OCI-LY1 (cell line): ENCODE measurements at regions not wholly inside any gene's neighbourhood (a gene's known extent, or its start where the extent isn't known, plus 50 kb on each side); places are given as distances from the start of the nearest gene placed in this dataset.

Experiments
- CTCF ChIP-seq: fragments of 200-600 bp; sonication (generic), shearing (Covaris generic); IDR thresholded peaks from 2 replicates; pipeline ENCODE4 v1.5.1; 2017; ENCODE audit warnings: mild to moderate bottlenecking, antibody characterized with exemption, low read length, moderate library complexity, mixed read lengths
- EZH2 ChIP-seq: fragments of 200-600 bp; sonication (generic), shearing (Covaris generic); IDR thresholded peaks from 2 replicates; pipeline ENCODE4 v1.8.0; 2017; ENCODE audit warnings: borderline replicate concordance, mixed run types, mild to moderate bottlenecking, antibody characterized with exemption, low read length, moderate library complexity, mixed read lengths

GRCh38 chr15:59798605-59798917, 109.4 kb upstream of the BNIP2 start:
- TF ChIP-seq CTCF, result no peak
- TF ChIP-seq EZH2, result no peak
